SK-N-SH (cell line): ENCODE measurements at regions not wholly inside any gene's neighbourhood (a gene's known extent, or its start where the extent isn't known, plus 50 kb on each side); places are given as distances from the start of the nearest gene placed in this dataset.

Source experiments
- CTCF ChIA-PET: fragments of 300-600, 350-600 bp; formaldehyde crosslinking; extraction: SDS; loops from one replicate; lab custom pipeline; 2021; lab: Yijun Ruan, JAX
- POLR2A ChIA-PET: fragments of 350-600 bp; sonication (Branson Sonifier 250); formaldehyde crosslinking; extraction: SDS; loops from one replicate; lab custom pipeline; 2020; ENCODE audit warnings: antibody characterized with exemption, inconsistent platforms; lab: Yijun Ruan, JAX
- DNase-seq: peaks from one replicate; pipeline ENCODE4 v3.0.0; 2012
- H2AFZ ChIP-seq: fragments of 200-600 bp; sonication (generic); 2 replicates; pipeline ENCODE4 v1.8.1; 2016; ENCODE audit warnings: antibody characterized with exemption, mild to moderate bottlenecking, low read depth
- H3F3A ChIP-seq: fragments of 200-600 bp; sonication (generic); replicated peaks from 2 replicates; pipeline ENCODE3; 2016; ENCODE audit warnings: antibody characterized with exemption, mild to moderate bottlenecking; ENCODE audit not compliant: insufficient read depth
- H3K27ac ChIP-seq, 2 experiments: fragments of 200-500 bp in 1 of 2; fragments of 200-600 bp in 1 of 2; sonication (Bioruptor generic) in 1 of 2; sonication (generic), shearing (Covaris generic) in 1 of 2; 2 replicates each; pipeline versions ENCODE4 v1.5.1 to v1.6.1; 2014 to 2016; ENCODE audit warnings: low read depth in 2 of 2, inconsistent platforms in 1 of 2, low read length in 1 of 2, mild to moderate bottlenecking in 1 of 2, mixed read lengths in 1 of 2
- H3K27me3 ChIP-seq: fragments of 200-600 bp; sonication (generic), shearing (Covaris generic); 2 replicates; pipeline ENCODE4 v1.6.1; 2016; ENCODE audit warnings: mixed run types; ENCODE audit not compliant: insufficient read depth
- H3K36me3 ChIP-seq, 2 experiments: fragments of 200-500 bp in 1 of 2; fragments of 200-600 bp in 1 of 2; sonication (Bioruptor generic) in 1 of 2; sonication (generic) in 1 of 2; replicated peaks in 1 of 2; 2 replicates each; pipeline versions ENCODE3 to v1.5.1; 2014 to 2016; ENCODE audit warnings: low read length in 1 of 2, mild to moderate bottlenecking in 1 of 2; ENCODE audit not compliant: insufficient read depth in 2 of 2, control insufficient read depth in 1 of 2
- H3K4me1 ChIP-seq, 2 experiments: fragments of 200-500 bp in 1 of 2; fragments of 200-600 bp in 1 of 2; sonication (Bioruptor generic) in 1 of 2; sonication (generic), shearing (Covaris generic) in 1 of 2; 2 replicates each; pipeline versions ENCODE4 v1.5.1 to v1.6.1; 2014 to 2016; ENCODE audit warnings: low read depth in 1 of 2, low read length in 1 of 2, mixed run types in 1 of 2; ENCODE audit not compliant: insufficient read depth in 2 of 2, control insufficient read depth in 1 of 2
- H3K4me2 ChIP-seq: fragments of 200-600 bp; sonication (generic), shearing (Covaris generic); 2 replicates; pipeline ENCODE4 v1.6.1; 2017; ENCODE audit warnings: mixed run types
- H3K4me3 ChIP-seq, 2 experiments: fragments of 200-500 bp in 1 of 2; fragments of 200-600 bp in 1 of 2; sonication (Bioruptor generic) in 1 of 2; sonication (generic), shearing (Covaris generic) in 1 of 2; 2 replicates each; pipeline versions ENCODE4 v1.5.1 to v1.8.1; 2014 to 2016; ENCODE audit warnings: low read depth in 2 of 2, inconsistent platforms in 1 of 2, low read length in 1 of 2, mild to moderate bottlenecking in 1 of 2, mixed read lengths in 1 of 2, moderate library complexity in 1 of 2
- H3K79me2 ChIP-seq: fragments of 200-600 bp; sonication (generic); 2 replicates; pipeline ENCODE4 v1.8.1; 2017; ENCODE audit warnings: mild to moderate bottlenecking; ENCODE audit not compliant: insufficient read depth
- H3K9ac ChIP-seq: fragments of 200-600 bp; sonication (generic); 2 replicates; pipeline ENCODE4 v1.6.1; 2017; ENCODE audit warnings: mixed run types
- H3K9me2 ChIP-seq: fragments of 200-600 bp; sonication (generic); 2 replicates; pipeline ENCODE4 v1.6.1; 2017; ENCODE audit warnings: mixed run types
- H3K9me3 ChIP-seq: fragments of 200-600 bp; sonication (generic); 2 replicates; pipeline ENCODE4 v1.6.1; 2017; ENCODE audit warnings: mixed run types, mild to moderate bottlenecking, moderate library complexity
- H4K20me1 ChIP-seq: fragments of 200-600 bp; sonication (generic); 2 replicates; pipeline ENCODE4 v1.6.1; 2017; ENCODE audit warnings: mild to moderate bottlenecking, mixed run types; ENCODE audit not compliant: insufficient read depth
- CHD2 ChIP-seq: fragments of 150-350 bp; IDR thresholded peaks from 2 replicates; pipeline ENCODE4 v1.6.1; 2018; ENCODE audit warnings: low read length; ENCODE audit not compliant: partially characterized antibody
- ELF1 ChIP-seq: IDR thresholded peaks from 2 replicates; pipeline ENCODE4 v1.4.0; 2012
- EP300 ChIP-seq, 2 experiments: IDR thresholded peaks; 2 replicates each; pipeline versions ENCODE4 v1.4.0 to v1.6.1; 2012; ENCODE audit warnings: borderline replicate concordance in 1 of 2, low read depth in 1 of 2, low read length in 1 of 2
- EZH2phosphoT487 ChIP-seq: fragments of 200-600 bp; sonication (generic); IDR thresholded peaks from 2 replicates; pipeline ENCODE4 v1.6.1; 2017; ENCODE audit warnings: low read depth, mixed run types, mild to moderate bottlenecking, antibody characterized with exemption, moderate library complexity, borderline replicate concordance
- FOXJ3 ChIP-seq: sonication (generic); formaldehyde crosslinking; IDR thresholded peaks from 2 replicates; pipeline ENCODE4 v1.5.1; 2020; ENCODE audit warnings: mild to moderate bottlenecking, missing genetic modification reagents
- FOXM1 ChIP-seq: IDR thresholded peaks from 2 replicates; pipeline ENCODE4 v1.4.0; 2012; ENCODE audit warnings: low read depth, mild to moderate bottlenecking
- GABPA ChIP-seq: IDR thresholded peaks from 2 replicates; pipeline ENCODE4 v1.4.0; 2012; ENCODE audit warnings: low read depth, mild to moderate bottlenecking
- GATA2 ChIP-seq: sonication (generic); formaldehyde crosslinking; IDR thresholded peaks from 2 replicates; pipeline ENCODE4 v1.5.0; 2020; ENCODE audit warnings: mild to moderate bottlenecking, missing genetic modification reagents
- JUND ChIP-seq: IDR thresholded peaks from 2 replicates; pipeline ENCODE4 v1.4.0; 2012
- MXI1 ChIP-seq: IDR thresholded peaks from 2 replicates; pipeline ENCODE4 v1.6.1; 2012; ENCODE audit warnings: mild to moderate bottlenecking, low read depth, low read length, improper control_type of control experiment
- RFX5 ChIP-seq: IDR thresholded peaks from 2 replicates; pipeline ENCODE4 v1.6.1; 2012; ENCODE audit warnings: mild to moderate bottlenecking, improper control_type of control experiment, low read length
- RXRA ChIP-seq: IDR thresholded peaks from 2 replicates; pipeline ENCODE4 v1.4.0; 2012; ENCODE audit warnings: low read depth, mild to moderate bottlenecking, borderline replicate concordance
- SMC3 ChIP-seq: IDR thresholded peaks from 2 replicates; pipeline ENCODE4 v1.6.1; 2012; ENCODE audit warnings: low read depth, low read length, improper control_type of control experiment
- TAF1 ChIP-seq: IDR thresholded peaks from 2 replicates; pipeline ENCODE4 v1.6.1; 2012; ENCODE audit warnings: low read depth, mild to moderate bottlenecking, low read length, moderate library complexity, borderline replicate concordance
- WGBS: methylation state at CpG from one replicate; pipeline ENCODE4 v1.1.6; 2017; ENCODE audit warnings: low lambda C conversion rate; 5-methylcytosine and 5-hydroxymethylcytosine counted together
- TF ChIP-seq, protein P1 (sequence below): fragments of 150-350 bp; IDR thresholded peaks from 2 replicates; pipeline ENCODE4 v1.6.1; 2016; ENCODE audit warnings: mild to moderate bottlenecking, low read depth, low read length
- TF ChIP-seq, protein P2 (sequence below): IDR thresholded peaks from 2 replicates; pipeline ENCODE4 v1.4.0; 2012; ENCODE audit warnings: low read depth, borderline replicate concordance
- TF ChIP-seq, protein P3 (sequence below): IDR thresholded peaks from 2 replicates; pipeline ENCODE4; 2012

DNA sequence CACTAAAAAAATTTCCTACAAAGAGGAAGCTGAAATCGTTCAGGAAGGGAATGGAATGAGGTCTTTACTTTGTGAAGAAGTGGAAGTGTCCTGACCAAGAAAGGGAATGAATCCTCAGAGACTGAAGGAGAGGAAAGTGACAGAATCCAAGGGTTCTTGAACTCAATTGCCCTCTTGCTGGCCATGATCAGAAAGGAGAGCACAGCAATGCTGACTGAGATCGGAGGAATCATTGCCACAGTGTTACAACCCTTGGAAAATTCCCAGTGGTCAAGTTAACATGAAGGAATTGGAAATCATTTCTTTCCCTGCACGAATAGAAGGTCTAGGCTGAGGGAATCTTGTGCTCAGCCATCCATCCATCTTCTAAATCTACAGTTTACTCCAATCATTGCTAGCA, 190.0 kb upstream of the NEIL3 start:
- H4K20me1 ChIP-seq, result no peaks in the 10 kb centered on the region
- peak overlapping the region; percentile 44 to 51; a peak in 3 of 4 replicates for H3K27ac ChIP-seq
- H3K4me3 ChIP-seq, result no peak overlapping the region
- H3K36me3 ChIP-seq, result no peaks in the 10 kb centered on the region
- H3K4me1 ChIP-seq, result no peaks in the 10 kb centered on the region; a peak in 1 of 4 replicates
- DNase-seq, result no peak
- ChIA-PET CTCF (interaction anchor here (1.2 kb wide), 1 partner anchor 19 kb away, joined by 3 read pairs; no protein-coding TSS in a partner anchor), POLR2A (no interaction called here)
- H3K79me2 ChIP-seq, result no peaks in the 10 kb centered on the region
- peaks cover 17% of the 10 kb centered on the region for H3F3A ChIP-seq
- no peak for TF ChIP-seq GATA2 (CRISPR knock-in tag)
- no peak for TF ChIP-seq TAF1
- TF ChIP-seq EP300 (IDR thresholded peaks at IDR 0.05; ENCODE audit: borderline replicate concordance in 1 of 2, low read depth in 1 of 2, low read length in 1 of 2), result no peak
- TF ChIP-seq CHD2, result no peak
- TF ChIP-seq JUND, result no peak
- H3K9me2 ChIP-seq, result no peaks in the 10 kb centered on the region
- H2AFZ ChIP-seq, result no peak overlapping the region
- no peak overlapping the region for H3K4me2 ChIP-seq
- no peaks in the 10 kb centered on the region for H3K9me3 ChIP-seq
- no peaks in the 10 kb centered on the region for H3K27me3 ChIP-seq
- H3K9ac ChIP-seq, result no peak overlapping the region
- WGBS, result 26% methylated on average over 3 of the region's 3 CpGs

DNA sequence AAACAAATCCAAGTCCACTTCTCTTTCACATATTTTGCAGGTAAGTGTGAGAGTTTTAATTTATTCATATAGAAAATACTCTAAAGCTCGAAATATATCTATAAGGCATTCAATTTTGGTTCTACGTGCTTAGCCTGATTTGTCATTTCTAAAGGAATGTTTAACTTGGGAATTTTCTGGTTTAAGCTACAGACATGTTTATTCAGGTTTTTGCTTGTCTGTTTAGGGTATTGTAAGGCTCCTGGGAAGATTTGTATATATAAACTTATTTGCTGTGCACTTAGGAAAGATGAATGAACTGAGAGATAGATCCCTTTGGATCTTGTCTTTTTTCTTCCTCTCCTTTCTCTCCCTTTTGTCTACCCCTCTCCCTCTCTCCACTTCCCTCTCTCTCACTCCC, 185.9 kb upstream of the NEIL3 start:
- no peak overlapping the region for H3K4me2 ChIP-seq
- no peaks in the 10 kb centered on the region; a peak in 1 of 4 replicates for H3K4me1 ChIP-seq
- no peak overlapping the region for H3K27ac ChIP-seq
- TF ChIP-seq RFX5, result no peak
- no peak for TF ChIP-seq FOXJ3
- no peak for TF ChIP-seq FOXM1
- no peak for TF ChIP-seq ELF1
- TF ChIP-seq GABPA, result no peak
- TF ChIP-seq, protein P1, sequence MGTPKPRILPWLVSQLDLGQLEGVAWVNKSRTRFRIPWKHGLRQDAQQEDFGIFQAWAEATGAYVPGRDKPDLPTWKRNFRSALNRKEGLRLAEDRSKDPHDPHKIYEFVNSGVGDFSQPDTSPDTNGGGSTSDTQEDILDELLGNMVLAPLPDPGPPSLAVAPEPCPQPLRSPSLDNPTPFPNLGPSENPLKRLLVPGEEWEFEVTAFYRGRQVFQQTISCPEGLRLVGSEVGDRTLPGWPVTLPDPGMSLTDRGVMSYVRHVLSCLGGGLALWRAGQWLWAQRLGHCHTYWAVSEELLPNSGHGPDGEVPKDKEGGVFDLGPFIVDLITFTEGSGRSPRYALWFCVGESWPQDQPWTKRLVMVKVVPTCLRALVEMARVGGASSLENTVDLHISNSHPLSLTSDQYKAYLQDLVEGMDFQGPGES, result no peak
- no peak for TF ChIP-seq EZH2phosphoT487
- TF ChIP-seq CHD2, result no peak
- TF ChIP-seq, protein P2, sequence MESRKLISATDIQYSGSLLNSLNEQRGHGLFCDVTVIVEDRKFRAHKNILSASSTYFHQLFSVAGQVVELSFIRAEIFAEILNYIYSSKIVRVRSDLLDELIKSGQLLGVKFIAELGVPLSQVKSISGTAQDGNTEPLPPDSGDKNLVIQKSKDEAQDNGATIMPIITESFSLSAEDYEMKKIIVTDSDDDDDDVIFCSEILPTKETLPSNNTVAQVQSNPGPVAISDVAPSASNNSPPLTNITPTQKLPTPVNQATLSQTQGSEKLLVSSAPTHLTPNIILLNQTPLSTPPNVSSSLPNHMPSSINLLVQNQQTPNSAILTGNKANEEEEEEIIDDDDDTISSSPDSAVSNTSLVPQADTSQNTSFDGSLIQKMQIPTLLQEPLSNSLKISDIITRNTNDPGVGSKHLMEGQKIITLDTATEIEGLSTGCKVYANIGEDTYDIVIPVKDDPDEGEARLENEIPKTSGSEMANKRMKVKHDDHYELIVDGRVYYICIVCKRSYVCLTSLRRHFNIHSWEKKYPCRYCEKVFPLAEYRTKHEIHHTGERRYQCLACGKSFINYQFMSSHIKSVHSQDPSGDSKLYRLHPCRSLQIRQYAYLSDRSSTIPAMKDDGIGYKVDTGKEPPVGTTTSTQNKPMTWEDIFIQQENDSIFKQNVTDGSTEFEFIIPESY, result no peak
- no peak for TF ChIP-seq RXRA
- no peak for TF ChIP-seq MXI1
- no peak for TF ChIP-seq TAF1
- TF ChIP-seq, protein P3, sequence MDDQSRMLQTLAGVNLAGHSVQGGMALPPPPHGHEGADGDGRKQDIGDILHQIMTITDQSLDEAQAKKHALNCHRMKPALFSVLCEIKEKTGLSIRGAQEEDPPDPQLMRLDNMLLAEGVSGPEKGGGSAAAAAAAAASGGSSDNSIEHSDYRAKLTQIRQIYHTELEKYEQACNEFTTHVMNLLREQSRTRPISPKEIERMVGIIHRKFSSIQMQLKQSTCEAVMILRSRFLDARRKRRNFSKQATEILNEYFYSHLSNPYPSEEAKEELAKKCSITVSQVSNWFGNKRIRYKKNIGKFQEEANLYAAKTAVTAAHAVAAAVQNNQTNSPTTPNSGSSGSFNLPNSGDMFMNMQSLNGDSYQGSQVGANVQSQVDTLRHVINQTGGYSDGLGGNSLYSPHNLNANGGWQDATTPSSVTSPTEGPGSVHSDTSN, result no peak
- no peak for TF ChIP-seq SMC3
- TF ChIP-seq JUND, result no peak
- WGBS, result 61% methylated on average over 2 of the region's 2 CpGs
- H2AFZ ChIP-seq, result peak overlapping the region; percentile 73; the same call in 1 of the 2 replicates
- H3K9ac ChIP-seq, result no peak overlapping the region
- H3K9me3 ChIP-seq, result peaks cover 13% of the 10 kb centered on the region; the same call in 1 of the 2 replicates
- ChIA-PET CTCF (no interaction called here), POLR2A (no interaction called here)
- DNase-seq, result no peak
- H3F3A ChIP-seq, result peaks cover 8% of the 10 kb centered on the region
- H3K36me3 ChIP-seq, result peaks cover 0 to 4% of the 10 kb centered on the region in 2 experiments
- H3K9me2 ChIP-seq, result no peaks in the 10 kb centered on the region
- no peaks in the 10 kb centered on the region for H3K79me2 ChIP-seq
- H3K4me3 ChIP-seq, result no peak overlapping the region
- H3K27me3 ChIP-seq, result no peaks in the 10 kb centered on the region
- no peaks in the 10 kb centered on the region for H4K20me1 ChIP-seq
